Motor neuron (in vitro differentiated cells): ENCODE measurements at regions not wholly inside any gene's neighbourhood (a gene's known extent, or its start where the extent isn't known, plus 50 kb on each side); places are given as distances from the start of the nearest gene placed in this dataset.
A peak's percentile ranks its signal among the peaks of the same experiment; 100 is the strongest.
"Not testable (repeated sequence)": the region's sequence is repeated elsewhere in the genome, so short reads cannot be mapped to it uniquely, and the experiment has no call there.

Experiments used
- ATAC-seq, 8 experiments: fragments of 200-7000 bp; cut with Tn5 transposase; replicated peaks in 6 of 8; 2 replicates each; pipeline ENCODE4 v1.8.0; 2021; ENCODE audit warnings: mild to moderate bottlenecking in 8 of 8, moderate library complexity in 8 of 8
- H3K27ac ChIP-seq, 2 donors: fragments of 250-450 bp; sonication (Bioruptor Pico); 2 replicates each; pipeline ENCODE4 v1.9.0; 2021; ENCODE audit warnings: antibody characterized with exemption in 2 of 2, mild to moderate bottlenecking in 2 of 2, moderate library complexity in 1 of 2
- H3K4me1 ChIP-seq, 2 donors: fragments of 250-450 bp; sonication (Bioruptor Pico); replicated peaks in 1 of 2; 2 replicates each; pipeline ENCODE4 v1.6.1; 2021; ENCODE audit warnings: antibody characterized with exemption in 2 of 2, mild to moderate bottlenecking in 2 of 2, moderate library complexity in 1 of 2
- H3K4me3 ChIP-seq, 5 donors: fragments of 250-450 bp; sonication (Bioruptor Pico); 2 replicates each; pipeline ENCODE4 v1.9.0; 2021; ENCODE audit warnings: antibody characterized with exemption in 5 of 5, mild to moderate bottlenecking in 5 of 5, moderate library complexity in 4 of 5
- WGBS, 10 experiments: fragments of 450-650 bp; shearing (Covaris generic); methylation state at CpG; one replicate each; pipeline ENCODE4 v1.0.0; 2022; 5-methylcytosine and 5-hydroxymethylcytosine counted together
- in situ Hi-C, 9 experiments: fragments of 400-800 bp; cut with MboI; loops; one replicate each; pipeline ENCODE4 v1.15.0; 2021; ENCODE audit warnings: low sequenced_read_pairs in 9 of 9, low pct_unique_long_range_greater_than_20kb in 2 of 9; ENCODE audit not compliant: unreplicated experiment in 9 of 9

DNA sequence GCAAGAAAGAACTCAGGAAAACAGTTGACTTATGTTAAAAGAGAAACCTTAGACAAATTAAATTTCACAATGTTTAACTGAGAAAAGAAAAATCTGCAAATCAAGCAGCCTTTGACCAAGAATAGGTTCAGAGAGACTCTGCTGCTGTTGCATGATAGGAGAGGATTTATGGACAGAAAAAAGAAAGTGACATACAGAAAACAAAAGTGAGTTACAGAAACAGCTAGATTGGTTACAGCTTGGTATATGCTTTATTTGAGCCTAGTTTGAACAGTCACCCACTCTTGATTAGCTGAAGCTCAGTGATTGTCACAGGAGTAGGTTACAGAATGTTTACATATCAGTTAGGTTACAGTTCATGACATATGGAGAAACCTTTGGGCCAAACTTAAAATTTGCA lies 258.2 kb upstream of the SPOPL start:
- in situ Hi-C loops, result no loop called here
- Histone ChIP-seq H3K4me3 (no peak overlapping the region), H3K27ac (no peak overlapping the region)

DNA sequence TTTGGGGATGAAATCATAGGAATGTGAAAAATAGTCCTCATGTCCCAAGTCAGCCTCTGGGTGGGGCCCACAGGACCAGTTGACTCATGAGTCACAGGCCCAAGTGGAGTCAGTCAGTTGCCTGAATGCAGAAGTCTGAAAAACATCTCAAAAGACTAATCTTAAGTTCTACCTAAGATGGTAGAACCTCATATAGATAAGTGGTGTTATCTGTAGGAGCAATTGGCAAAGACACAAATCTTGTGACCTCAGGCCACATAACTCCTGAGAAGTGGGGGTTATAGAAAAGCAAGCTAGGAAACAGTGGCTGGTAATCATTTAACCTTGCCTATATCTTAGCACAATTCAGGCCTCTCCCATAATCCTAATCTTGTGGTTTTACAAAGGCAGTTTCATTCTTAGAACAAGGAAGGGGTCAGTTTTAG lies 257.1 kb upstream of the SPOPL start:
- Histone ChIP-seq H3K27ac (no peak overlapping the region), H3K4me3 (no peak overlapping the region), H3K4me1 (no peaks in the 10 kb centered on the region)
- in situ Hi-C loops, result no loop called here
- peak in 2 of 8 experiments; percentile 80 to 81 for ATAC-seq

More for the DNA sequence above, 258.2 kb upstream of the SPOPL start:
- no peak for ATAC-seq
- no peaks in the 10 kb centered on the region for H3K4me1 ChIP-seq

DNA sequence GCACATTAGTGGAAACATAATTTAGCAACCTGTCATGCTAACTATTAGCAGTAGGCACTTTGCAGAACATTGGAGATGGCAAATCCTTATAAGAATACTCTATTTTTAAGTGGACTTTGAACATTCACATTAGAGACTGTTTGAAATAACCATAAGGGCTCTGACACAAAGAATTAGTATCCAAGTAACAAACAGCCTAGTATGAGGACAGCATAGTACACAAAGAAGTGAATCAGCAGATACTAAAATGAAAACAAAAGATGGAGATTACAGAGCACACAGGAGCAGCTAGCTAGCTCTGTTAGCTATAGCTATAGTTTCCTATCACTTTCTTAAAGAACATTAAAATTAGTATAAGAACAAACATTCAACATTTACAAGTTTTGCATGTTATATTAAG lies 256.3 kb upstream of the SPOPL start:
- H3K4me1 ChIP-seq, result no peaks in the 10 kb centered on the region
- no peak overlapping the region for H3K27ac ChIP-seq
- H3K4me3 ChIP-seq, result no peak overlapping the region
- in situ Hi-C loops, result no loop called here
- ATAC-seq, result peak in 6 of 8 experiments; percentile 20 to 80 (median 58)

DNA sequence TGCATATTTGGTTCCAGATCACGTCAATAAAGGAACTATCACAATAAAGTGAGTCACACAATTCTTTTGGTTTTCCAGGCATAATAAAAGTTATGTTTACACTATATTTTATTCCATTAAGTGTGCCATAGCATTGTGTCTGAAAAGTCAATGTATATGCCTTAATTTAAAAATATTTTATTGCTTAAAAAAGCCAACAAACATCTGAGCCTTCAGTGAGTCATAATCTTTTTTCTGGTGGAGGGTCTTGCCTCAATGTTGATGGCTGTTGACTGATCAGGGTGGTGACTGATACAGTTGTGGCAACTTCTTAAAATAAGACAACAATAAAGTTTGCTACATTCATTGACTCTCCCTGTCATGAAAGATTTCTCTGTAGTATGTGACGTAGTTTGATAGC lies 254.3 kb upstream of the SPOPL start:
- H3K4me1 ChIP-seq, result no peaks in the 10 kb centered on the region
- ATAC-seq, result no peak
- WGBS, 10 experiments, result 0 to 67% (median 33%) methylated on average over 1 of the region's 2 CpGs; no CpG with 5 or more reads in 5 of the 10 experiments
- in situ Hi-C loops, result no loop called here
- no peak overlapping the region for H3K4me3 ChIP-seq
- H3K27ac ChIP-seq, result no peak overlapping the region

DNA sequence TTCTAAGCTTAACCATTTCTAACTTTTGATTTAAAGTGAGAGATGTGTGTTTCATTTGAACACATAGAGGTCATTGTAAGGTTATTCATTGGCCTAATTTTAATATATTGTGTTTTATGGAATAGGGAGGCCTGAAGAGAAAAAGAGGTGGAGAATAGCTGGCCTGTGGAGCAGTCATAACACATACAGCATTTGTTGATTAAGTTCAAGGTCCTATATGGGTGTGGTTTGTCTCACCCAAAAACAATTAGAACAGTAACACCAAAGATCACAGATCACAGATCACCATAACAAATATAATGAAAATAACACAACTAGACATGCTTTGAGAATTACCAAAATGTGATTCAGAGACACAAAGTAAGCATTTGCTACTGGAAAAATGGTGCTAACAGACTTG lies 252.4 kb upstream of the SPOPL start:
- in situ Hi-C loops, result no loop called here
- H3K4me1 ChIP-seq, result no peaks in the 10 kb centered on the region
- no peak for ATAC-seq
- no peak overlapping the region for H3K4me3 ChIP-seq
- H3K27ac ChIP-seq, result no peak overlapping the region

DNA sequence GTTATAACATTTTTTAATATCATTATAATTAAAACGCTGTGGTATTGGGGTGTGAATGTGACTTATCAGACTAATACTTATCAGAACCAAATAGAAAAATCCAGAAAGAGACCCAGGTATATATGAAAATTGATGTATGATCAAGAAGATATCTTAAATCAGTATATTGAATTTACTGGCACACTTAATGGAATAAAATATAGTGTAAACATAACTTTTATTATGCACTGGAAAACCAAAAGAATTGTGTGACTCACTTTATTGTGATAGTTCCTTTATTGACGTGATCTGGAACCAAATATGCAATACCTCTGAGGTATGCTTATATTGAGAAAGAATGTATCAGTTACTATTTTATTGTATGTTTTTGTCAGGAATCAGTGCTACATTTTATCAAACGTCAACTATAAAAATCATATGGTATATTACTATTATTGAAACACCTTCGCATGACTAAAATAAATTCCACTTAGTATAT lies 250.7 kb upstream of the SPOPL start:
- H3K4me3 ChIP-seq, H3K4me1 ChIP-seq, in situ Hi-C loops, H3K27ac ChIP-seq, ATAC-seq: not testable (repeated sequence)
- 56 to 100% (median 95%) methylated on average over 1 of the region's 4 CpGs; no CpG with 5 or more reads in 4 of the 10 experiments for WGBS, 10 experiments

DNA sequence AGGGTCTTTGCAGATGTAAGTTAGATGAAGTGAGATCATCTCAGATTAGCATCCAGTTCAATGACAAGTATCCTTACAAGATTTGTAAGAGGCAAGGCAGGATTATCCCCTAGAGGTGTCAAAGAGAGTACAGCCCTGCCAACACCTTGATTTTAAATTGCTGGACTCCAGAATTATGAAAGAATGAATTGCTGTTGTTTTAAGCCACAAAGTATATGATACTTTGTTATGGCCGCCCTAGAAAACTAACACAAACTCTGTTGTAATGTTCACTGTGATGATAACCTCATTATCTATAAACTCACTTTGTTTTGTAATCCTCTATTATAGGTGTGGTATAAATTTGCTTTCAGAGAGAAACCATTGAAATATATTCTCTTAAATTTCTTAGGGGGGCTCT lies 249.0 kb upstream of the SPOPL start:
- in situ Hi-C loops, result no loop called here
- no peak overlapping the region for H3K27ac ChIP-seq
- WGBS, 10 experiments, result 50 to 100% (median 80%) methylated on average over 1 of the region's 1 CpG; no CpG with 5 or more reads in 1 of the 10 experiments
- H3K4me1 ChIP-seq, result no peaks in the 10 kb centered on the region
- H3K4me3 ChIP-seq, result no peak overlapping the region
- no peak for ATAC-seq

DNA sequence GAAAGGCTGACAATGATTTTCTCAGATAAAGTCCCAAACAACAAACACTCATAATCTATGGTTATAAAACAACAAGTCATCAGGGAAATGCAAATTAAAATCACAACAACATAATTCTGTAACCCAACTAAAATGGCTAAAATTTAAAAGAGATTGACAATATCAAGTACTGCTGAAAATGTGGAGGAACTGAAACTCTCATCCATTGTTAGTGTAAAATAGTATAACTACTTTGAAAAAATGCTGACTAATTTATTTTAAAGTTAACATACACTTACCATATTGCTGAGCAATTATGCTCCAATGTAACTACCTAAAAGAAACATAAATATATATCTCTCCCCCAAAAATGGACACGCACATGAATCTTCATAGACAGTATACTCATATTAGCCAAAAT lies 245.9 kb upstream of the SPOPL start:
- 70 to 100% (median 92%) methylated on average over 1 of the region's 1 CpG; no CpG with 5 or more reads in 2 of the 10 experiments for WGBS, 10 experiments
- in situ Hi-C loops, result no loop called here
- ATAC-seq, result no peak

DNA sequence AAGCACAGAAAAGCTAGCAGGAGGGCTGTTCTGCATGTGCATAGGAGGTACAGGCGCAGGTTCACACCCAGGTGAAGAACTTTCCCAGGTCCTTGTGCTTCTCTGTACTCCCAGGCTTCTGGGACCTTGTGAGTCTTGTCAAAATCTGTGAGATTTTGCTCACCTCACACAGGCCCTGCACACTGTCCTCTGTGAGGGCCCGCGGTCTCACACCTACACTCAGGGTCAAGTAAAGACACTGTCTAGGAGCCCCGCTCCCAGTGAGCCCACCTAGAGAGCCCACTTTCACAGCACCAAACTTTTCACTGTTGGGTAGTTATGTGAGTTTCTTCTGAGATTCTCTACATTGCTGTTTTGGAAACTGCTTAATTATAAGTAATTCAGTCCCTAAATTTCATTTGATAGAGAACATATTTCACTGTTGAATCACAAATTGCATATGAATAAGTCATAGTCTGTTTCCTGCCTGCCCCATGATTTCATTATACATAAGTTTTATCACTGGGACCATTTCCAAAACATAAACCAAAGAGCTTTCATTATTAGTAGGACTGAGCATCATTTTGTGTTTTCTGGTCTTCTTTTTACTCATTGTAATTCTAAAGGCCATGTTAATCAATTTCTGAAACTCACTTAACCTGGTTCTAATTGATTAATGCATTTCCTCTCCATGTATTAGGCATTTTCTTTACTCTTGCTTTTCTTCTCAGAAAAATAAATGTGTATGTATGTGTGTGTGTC lies 234.2 kb upstream of the SPOPL start:
- no peak overlapping the region for H3K4me3 ChIP-seq
- 0 to 100% (median 60%) methylated on average over 1 to 4 of the region's 4 CpGs; no CpG with 5 or more reads in 2 of the 10 experiments for WGBS, 10 experiments
- in situ Hi-C loops, result no loop called here
- H3K27ac ChIP-seq, result no peak overlapping the region
- peak in 2 of 8 experiments; percentile 60 to 61 for ATAC-seq
- peaks cover 0 to 8% of the 10 kb centered on the region in 2 donors for H3K4me1 ChIP-seq

More for the DNA sequence above, 245.9 kb upstream of the SPOPL start:
- Histone ChIP-seq H3K4me1 (no peaks in the 10 kb centered on the region), H3K4me3 (no peak overlapping the region), H3K27ac (no peak overlapping the region)

DNA sequence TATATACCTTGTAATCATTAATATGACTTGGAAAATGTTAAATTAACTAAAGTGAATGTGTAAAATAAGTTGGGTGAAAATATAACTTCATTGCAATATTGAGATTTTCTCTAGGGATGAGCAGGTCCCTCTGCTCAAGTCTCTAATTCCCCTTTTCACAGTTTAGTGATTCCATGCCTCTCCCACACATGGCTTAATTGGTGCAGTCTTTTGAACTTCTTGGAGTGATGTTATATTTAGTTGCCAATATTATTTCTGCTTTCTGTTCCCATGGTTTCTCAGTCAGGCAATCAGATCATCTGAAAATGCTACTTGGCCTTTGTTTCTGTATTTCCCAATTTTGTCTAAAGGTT lies 233.7 kb upstream of the SPOPL start:
- Histone ChIP-seq H3K4me3 (no peak overlapping the region), H3K4me1 (peaks cover 0 to 8% of the 10 kb centered on the region in 2 donors), H3K27ac (no peak overlapping the region)
- in situ Hi-C loops, result no loop called here
- ATAC-seq, result no peak

DNA sequence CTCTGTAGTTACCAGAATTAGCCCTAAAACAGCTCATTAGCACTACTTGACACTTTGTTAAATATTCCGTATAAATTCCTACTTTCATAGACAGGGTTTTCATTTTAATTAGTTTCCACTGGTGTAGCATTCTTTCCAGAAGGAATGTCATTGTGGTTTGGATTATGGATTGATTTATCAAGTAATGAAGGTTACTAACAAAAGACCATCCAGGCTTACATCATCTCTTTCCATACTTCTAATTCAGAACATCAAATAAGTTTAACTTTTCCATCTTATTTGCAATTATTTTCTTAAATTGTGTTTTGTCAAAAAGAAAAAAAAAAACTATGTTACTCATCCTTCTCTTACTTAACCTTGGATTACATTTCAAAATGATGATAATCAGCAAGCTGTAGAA lies 231.8 kb upstream of the SPOPL start:
- Histone ChIP-seq H3K27ac (no peak overlapping the region), H3K4me1 (peaks cover 0 to 8% of the 10 kb centered on the region in 2 donors), H3K4me3 (no peak overlapping the region)
- no peak for ATAC-seq
- 14 to 100% (median 88%) methylated on average over 1 of the region's 1 CpG; no CpG with 5 or more reads in 3 of the 10 experiments for WGBS, 10 experiments
- in situ Hi-C loops, result no loop called here

DNA sequence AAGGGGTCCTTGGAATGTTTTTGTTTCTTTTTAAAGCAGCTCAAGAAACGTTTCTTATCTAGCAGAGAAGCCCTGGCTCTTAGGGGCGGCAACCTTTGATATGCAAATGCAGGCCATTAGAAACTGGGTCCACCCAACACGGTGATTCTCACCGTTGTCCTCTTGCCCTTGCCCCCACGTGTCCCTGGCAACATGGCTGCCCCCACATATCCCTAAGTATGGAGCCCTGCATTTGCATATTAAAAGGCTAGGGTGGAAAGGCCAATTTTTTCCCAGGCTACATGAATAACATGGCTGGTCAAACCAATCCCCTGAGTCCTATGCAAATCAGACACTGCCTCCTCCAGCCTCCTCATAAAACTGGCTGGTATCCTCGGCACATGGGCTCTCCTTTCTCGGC lies 230.1 kb upstream of the SPOPL start:
- Histone ChIP-seq H3K27ac (no peak overlapping the region), H3K4me1 (peaks cover 3 to 11% of the 10 kb centered on the region in 2 donors), H3K4me3 (no peak overlapping the region)
- ATAC-seq, result peak in 5 of 8 experiments; percentile 73 to 94 (median 84)
- WGBS, 10 experiments, result 0 to 100% (median 32%) methylated on average over 1 to 6 of the region's 7 CpGs; no CpG with 5 or more reads in 1 of the 10 experiments
- in situ Hi-C loops, result no loop called here

DNA sequence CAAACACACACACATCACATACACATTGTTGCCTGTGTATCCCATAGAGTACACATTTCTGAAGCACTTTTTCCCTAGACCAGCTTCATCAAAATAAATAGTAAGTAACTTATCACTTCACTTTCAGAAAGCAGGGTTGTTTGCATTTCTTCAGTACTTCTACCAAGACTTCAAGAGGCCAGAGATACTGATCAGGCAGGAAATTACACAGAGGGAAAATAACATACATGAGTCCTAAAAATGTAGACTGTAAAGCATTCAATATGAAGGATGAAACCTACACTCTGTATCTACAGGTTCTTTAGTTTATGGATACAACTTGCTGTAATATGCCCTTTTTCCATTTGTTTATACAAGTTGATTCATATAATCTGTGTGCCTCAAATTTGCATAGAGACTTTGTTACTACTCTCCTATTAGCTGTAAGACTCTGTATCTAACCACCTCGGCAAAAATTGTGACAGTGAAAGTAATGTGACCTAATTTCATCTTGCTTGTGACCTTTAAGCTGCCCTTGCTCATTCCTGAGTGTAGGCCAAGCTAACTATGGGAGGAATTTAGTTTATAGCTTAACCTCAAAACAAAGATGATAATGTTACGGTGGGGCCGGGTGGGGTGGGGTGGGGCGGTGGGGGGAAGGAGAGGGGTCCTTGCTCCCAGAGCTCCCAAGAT lies 228.9 kb upstream of the SPOPL start:
- in situ Hi-C loops, result no loop called here
- H3K4me1 ChIP-seq, result peaks cover 5 to 17% of the 10 kb centered on the region in 2 donors
- H3K4me3 ChIP-seq, result no peak overlapping the region
- no peak overlapping the region for H3K27ac ChIP-seq
- ATAC-seq, result no peak
- 67 to 100% (median 94%) methylated on average over 1 of the region's 4 CpGs; no CpG with 5 or more reads in 6 of the 10 experiments for WGBS, 10 experiments

DNA sequence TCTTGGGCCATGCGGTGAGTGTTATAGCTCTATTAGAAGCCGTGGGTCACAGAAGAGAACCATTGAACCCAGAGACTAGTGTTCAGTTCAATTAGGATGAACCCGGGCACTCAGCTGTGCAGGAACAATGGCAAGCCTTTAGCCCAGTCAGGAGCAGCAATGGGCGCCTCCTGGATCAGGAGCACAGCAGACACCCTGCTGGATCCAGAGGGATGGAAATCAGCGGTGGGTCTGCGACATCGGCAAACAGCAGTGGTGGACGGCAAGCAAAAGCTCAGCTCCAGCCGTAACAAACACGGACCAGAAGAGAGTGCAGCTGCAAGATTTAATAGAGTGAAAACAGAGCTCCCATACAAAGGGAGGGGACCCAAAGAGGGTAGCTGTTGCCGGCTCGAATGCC lies 228.3 kb upstream of the SPOPL start:
- ATAC-seq, H3K27ac ChIP-seq, H3K4me3 ChIP-seq, in situ Hi-C loops: not testable (repeated sequence)
- H3K4me1 ChIP-seq, result peaks cover 5 to 17% of the 10 kb centered on the region in 2 donors
- 92 to 100% (median 98%) methylated on average over 1 to 6 of the region's 12 CpGs; no CpG with 5 or more reads in 6 of the 10 experiments for WGBS, 10 experiments
